IPS-NIHi7 (cell line): ENCODE measurements at regions not wholly inside any gene's neighbourhood (a gene's known extent, or its start where the extent isn't known, plus 50 kb on each side); places are given as distances from the start of the nearest gene placed in this dataset.

ENCODE experiments used
- DNase-seq: peaks from one replicate; pipeline ENCODE4 v3.0.0; 2012; ENCODE audit warnings: mixed read lengths; ENCODE audit errors: extremely low spot score

DNA sequence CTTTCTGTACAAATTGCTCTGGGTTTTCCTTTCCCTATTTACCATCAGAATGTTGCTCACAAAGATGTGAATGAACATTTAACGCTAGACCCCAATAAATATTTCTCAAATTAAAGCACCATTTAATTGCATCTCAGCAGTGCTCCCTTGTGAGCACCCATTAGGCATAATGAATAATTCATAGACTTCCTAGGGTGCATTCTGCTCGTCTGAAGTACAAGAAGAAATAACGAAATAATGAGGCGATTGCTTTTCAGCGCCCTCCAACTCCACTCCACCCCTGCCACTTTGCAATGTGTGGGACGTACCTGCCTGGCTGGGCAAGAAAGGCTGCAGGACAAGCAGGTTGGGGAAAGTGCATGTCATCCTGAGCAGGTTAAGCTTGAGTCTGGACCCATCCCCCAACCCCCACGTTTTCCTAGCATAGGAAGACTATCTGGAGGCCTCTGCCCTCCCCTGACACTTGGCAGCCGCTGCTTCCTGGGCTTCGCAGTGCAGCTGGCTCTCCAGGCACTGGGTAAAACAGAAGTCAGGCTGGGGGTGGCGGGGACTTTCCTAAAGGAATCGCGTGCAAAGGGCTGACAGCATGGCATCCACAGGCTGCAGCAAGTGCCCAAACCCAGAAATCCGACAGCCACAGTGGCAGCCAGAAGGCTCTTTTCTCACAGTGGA lies 253.7 kb downstream of the DUSP6 start:
- DNase-seq = peak; percentile 73

DNA sequence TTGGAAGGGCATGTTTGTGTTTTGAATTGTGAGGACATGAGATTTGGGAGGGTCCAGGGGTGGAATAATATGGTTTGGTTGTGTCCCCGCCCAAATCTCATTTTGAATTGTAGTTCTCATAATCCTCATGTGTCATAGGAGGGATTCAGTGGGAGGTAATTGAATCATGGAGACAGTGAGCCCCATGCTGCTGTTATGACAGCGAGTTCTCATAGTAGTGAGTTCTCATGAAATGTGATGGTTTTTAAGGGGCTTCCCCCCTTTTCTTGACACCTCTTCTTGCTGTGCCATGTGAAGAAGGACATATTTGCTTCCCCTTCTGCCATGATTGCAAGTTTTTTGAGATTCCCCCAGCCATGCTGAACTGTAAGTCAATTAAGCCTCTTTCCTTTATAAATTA lies 260.0 kb downstream of the DUSP6 start:
- DNase-seq = no peak

DNA sequence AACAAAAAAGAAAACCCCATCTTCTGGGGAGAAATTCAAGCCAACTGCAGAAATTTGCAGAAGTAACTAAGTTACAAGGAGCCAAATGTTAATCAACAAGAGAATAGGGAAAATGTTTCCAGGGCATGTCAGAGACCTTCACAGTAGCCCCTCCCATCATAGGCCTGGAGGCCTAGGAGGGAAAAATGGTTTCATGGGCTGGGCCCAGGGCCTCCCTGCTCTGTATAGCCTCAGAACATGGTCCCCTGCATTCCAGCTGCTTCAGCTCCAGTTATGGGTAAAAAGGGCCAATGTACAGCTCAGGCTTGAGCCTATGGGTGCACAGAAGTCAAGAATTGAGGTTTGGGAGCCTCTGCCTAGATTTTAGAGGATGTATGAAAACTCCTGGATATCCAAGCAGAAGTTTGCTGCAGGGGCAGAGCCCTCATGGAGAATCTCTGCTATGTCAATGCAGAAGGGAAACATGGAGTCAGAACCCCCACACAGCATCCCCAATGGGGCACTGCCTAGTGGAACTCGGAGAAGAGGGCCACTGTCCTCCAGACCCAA lies 260.9 kb downstream of the DUSP6 start:
- no peak for DNase-seq

DNA sequence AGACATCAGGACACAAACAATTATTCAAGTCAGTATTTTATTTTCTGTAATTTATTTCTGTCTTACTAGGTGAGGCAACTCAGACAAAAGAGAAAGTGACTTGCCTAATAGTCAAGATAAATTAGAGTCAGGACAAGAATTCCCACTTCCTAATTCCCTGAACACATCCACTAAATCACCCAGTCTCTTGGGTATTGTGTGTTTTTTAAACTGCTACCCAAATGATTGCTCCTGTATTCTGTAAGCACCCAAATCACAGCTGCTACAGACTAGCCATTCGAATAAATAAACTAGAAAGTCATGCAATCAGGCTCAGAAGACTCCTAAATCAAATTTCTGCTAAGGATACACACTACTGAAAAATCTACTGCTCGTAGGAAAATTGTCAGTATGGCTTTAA lies 263.0 kb downstream of the DUSP6 start:
- DNase-seq = no peak

DNA sequence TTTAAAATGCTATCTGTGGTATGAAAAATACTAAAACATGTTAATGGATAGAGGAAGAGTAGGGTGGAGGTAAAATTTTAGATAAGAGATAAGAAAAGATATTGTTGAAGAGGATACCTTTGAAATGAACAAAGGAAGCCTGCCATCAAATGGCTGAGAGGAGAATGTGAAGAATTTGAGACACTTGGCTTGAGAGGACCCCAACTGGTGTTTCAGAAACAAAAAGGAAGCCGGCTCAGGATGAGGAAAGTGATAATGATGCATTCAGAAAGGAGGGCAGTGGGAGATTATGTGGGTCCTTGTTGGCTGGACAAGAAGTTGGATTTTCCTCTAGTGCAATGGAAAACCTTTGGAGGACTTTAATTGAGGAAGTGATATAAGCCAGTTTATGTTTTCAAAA lies 264.4 kb downstream of the DUSP6 start:
- peak; percentile 43 for DNase-seq

DNA sequence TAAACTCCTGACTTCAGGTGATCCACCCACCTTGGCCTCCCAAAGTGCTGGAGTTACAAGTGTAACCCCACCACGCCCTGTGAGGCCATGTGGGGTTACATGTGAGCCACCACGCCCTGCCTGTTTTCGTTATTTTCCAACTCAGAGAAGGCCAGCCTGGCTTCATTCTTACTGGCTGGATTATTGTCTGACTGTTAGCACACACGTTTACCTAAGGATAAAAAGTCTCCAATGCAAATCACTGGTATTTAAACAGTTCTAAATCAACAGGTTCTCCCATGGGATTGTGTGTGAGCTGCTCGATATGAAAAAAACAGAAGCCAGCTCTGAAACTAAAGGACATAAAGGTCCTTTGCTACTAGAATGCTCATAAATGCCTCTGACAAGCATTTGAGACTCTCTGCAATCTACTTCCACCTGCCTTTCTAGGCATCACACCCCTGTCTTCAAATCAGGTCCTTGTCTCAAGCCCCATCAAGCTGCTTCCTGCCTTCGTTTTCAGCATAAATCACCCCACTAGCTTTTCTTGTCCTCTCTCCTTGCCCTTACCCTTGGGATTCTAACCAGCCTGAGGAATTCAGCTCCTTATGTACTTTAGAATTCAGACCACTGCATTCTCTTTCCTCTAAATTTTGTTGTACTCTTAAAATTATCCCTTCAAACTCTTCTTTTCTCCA lies 265.0 kb downstream of the DUSP6 start:
- DNase-seq = peak; percentile 26

DNA sequence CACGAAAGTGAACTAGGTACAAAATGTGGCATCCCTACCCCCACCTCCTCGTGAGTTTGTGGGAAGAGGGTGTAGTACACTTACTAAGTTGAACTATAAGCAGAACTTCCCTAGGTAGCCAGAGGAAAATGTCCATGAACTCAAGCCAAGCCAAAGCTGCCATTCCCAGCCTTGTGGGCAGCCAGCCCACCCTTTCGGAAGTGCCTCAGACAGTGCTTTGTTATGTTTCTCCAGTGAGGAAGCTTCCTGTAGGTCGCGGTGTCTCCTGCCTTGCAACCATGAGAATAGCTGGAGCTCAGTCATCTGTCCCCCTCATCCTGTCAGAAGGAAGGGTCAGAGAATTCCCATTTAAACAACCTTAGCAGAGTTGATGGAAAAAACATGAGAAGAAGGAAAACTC lies 266.9 kb downstream of the DUSP6 start:
- DNase-seq = no peak

DNA sequence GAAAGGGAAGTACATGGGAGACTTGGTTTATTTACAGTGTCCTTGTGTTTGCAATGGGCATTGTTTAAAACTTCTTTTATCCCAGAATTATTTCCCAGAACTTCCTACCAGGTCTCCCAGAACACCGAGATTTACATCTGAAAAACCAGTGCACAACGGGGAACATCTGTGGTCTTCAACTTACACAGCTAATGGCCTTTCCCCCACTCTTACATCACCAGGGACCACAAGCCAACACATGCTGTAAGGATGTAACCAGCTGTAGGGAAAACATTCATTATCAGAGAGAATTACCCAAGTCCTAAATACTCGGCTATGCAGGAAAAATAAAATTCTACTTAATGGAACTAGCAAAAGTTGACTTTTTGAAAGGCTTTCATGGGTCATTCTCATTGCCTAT lies 267.6 kb downstream of the DUSP6 start:
- DNase-seq = no peak

DNA sequence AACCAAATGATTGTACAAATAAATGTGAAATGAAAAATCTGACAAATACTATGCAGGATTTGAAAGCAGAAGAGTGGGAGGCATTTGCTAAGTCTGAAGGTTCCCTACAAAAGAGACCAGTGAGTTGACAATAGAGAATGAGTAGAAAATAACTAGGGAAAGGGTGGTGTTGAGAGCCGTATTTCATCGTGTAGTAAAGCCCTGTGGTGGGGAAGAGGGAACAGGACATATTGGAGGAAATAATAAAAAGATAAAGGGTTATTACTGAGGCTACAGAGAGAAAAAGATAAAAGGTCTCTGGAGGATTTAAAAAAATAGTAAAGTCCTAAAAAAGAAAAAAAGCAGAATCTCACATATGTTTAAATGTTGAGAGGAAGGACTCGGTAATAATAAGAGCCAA lies 268.8 kb downstream of the DUSP6 start:
- DNase-seq = no peak

DNA sequence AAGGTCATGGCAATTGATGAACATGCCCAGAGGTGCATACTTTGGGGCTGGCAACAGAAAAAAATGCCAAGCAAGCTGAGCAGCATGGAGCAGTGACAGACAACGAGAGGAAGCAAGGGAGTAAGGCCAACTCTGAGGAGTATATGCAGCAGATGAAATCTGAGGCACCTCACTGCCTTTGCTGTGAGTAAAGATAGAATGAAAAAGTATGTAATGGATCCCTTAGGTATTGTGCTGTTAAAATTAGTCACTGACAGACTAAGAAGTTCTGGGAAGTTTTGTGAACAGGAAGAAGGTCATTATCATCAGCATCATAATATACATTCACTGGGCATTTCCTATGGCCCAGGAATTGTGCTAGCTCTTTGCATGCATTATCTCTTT lies 269.9 kb downstream of the DUSP6 start:
- no peak for DNase-seq

DNA sequence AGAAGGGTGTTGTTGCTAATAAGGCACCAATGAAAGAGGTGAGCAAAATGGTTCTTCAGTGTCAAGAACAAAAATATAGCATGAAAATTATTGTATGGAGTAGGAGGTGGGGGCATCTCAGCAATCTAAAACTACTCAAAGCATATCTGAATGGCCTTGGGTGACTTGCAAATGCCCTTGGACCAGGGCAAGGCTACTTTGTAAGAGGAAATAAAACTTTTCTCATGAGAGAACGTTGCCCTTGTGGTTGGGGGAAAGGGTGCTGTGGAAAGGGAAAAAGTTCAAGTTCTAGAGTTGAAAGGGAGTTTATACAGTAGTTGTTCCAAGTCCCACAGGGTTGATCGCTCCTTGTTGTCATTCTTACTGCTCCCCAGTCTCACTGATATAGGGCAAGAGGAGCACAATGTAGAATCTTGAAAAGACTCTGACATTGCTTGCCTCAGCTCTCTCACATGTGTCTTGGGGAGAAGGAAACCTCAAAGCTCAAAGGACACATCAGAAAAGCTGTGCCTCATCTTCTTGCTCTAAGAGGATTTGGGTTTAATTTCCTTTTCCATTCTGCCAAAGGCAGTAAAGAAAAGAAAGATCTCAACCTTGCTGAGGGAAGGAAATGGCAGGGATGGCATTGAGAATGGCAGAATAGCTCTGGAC lies 270.5 kb downstream of the DUSP6 start:
- DNase-seq = no peak

DNA sequence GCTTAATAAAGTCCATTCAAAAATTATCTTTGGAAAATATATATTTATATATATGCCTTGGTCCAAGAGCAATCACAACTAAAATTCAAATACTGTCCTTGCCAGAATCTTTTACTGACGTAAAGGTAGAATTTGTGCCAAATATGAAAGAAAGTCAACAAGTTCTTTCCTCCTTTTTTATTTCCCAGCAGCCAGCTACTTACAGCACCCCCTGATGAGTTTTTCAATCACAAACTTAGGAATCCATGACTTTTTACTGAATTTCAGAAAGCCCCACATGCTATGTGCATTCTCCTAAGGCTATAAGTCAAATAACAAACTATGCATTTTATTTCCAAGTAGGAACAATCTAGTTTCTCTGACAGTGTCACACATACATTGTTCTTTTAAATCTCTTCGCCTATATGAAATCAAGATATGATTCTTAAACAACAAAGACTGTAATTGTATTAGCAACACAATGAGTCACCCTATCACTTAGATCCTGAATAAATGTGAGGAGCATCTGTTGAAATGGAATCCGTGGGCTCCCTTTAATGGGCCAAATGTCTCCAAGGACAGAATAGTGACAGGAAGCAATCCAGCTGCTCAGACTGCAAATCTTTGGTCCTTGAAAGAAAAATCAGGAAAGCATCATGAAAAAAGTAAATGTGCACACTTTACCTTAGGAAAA lies 271.4 kb downstream of the DUSP6 start:
- no peak for DNase-seq

DNA sequence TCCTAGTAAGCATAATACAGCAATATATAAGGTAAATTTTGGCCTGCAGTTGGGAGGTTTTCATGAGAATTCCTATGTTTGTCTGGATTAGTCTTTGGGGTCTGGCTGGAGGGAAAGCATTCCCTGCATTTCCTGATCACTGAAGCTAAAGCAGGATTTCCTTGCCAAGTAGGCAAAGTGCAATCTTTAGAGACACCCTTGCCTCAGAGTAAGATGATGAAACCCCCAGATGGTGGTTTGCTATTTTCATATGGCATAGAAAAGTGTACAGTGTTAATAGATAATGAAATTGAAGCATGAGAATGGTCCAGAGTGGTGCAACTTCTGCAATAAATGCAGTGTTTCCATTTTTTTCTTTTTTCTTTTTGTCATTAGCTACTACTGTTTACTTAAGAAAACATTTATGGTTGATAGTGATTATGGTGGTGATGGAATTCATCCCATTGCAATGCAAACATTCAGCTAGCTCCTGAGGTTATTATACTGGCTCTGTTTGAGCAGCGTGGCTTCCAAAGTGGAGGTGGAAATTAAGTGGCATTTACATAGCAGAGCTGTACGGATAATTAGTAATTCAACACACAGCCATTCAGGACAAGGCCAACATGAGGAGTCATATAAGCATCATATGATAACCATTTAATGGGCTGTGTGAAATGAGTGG lies 276.3 kb downstream of the DUSP6 start:
- no peak for DNase-seq

DNA sequence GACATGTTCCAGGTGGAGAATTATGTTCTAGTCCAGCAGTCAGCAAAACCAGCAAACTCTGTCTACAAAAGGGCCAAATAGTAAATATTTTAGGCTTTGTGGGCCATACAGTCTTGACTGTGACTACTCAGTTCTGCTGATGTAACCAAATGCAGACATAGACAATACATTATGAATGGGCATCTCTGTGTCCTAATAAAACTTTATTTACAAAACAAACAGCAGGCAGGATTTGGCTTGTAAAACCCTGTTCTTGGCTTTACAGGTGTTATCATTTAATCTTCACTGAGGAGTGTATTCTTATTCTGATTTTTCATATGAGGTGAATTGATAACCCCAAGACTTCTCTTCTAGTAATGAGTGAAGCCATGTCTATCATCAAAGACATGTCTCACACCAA lies 278.6 kb downstream of the DUSP6 start:
- DNase-seq = no peak

DNA sequence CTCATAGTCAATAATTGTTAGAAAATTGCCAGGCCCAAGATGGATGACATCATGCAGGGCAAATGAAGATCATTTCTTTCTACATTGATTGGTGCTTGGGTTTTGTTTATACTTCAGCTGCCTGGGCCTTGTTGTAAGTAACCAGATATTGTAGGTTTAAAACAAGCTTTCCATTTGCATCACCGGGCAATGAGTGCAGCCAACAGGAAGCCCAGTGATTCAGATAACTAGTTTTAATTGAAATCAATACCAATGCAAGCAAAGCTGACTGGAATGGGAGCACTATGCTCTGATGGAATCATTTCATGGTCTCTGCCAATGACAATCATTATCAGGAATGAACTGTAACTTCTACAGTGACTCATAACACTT lies 279.3 kb downstream of the DUSP6 start:
- DNase-seq = no peak

DNA sequence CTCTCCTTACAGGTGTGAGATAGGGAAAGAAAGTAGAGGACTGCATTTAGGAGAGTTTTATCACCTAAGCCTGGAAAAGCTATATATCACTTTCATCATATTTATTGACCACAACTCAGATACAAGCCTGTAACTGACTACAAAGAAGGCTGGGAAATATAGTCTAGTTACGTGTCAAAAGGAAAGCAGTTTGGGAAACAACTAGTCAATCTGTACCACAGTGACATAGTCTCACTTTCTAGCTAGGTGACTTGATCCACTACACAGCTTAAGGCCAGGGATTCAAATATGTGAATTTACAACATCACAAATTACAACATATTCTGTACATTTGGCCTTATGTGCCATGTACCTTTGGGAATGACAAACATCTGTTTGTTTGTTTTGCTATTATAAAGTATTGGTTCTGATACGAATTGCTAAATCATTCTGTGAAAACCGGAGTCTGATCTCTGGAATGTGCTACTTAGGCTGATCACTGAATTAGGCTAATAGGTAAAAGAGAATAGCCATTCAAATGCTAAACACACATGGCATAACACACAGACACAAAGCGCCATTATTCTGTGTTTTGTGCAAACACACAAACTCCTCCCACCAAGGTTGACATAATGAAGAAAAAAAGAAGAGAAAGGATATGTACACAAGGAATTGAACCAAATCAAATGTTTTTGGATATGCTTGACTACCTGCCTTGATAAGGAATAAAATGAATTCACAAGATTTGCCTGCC lies 279.8 kb downstream of the DUSP6 start:
- DNase-seq = no peak

DNA sequence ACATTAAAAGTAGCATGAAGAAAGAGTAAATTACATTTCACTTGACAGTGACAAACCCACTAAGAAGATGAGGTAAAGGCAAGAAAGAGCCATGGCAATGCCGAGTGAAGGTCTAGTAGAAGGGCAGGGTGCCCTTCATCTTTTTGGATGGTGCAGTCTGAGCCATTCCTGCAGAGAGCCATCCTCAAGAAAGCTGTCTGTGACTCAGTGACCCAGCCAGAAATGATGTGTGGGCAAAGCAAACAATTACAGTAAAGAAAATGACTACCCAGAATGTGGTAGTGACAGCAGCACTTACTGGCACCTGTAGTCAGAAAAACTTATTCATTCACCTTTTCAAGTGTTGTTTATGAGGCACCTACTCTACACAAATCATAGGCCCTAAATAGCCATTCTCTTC lies 281.7 kb downstream of the DUSP6 start:
- no peak for DNase-seq

DNA sequence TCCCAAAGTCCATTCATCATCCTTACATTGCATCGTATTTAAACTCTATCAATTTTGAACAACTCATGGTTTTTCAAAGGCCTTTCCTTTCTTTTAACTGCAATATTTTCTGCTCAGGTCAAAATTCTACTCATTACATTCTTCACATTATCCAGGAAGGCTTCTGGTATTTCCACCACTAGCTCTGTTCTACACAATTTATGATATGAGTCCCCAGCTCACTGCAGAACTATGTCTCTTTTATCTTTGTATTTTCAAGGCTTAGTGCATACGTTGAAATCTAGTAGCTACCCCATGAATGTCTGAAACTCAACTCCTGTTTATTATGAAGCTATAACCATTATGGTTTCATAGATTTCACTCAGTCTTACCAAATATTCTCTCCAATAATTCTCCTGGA lies 282.9 kb downstream of the DUSP6 start:
- DNase-seq = no peak

DNA sequence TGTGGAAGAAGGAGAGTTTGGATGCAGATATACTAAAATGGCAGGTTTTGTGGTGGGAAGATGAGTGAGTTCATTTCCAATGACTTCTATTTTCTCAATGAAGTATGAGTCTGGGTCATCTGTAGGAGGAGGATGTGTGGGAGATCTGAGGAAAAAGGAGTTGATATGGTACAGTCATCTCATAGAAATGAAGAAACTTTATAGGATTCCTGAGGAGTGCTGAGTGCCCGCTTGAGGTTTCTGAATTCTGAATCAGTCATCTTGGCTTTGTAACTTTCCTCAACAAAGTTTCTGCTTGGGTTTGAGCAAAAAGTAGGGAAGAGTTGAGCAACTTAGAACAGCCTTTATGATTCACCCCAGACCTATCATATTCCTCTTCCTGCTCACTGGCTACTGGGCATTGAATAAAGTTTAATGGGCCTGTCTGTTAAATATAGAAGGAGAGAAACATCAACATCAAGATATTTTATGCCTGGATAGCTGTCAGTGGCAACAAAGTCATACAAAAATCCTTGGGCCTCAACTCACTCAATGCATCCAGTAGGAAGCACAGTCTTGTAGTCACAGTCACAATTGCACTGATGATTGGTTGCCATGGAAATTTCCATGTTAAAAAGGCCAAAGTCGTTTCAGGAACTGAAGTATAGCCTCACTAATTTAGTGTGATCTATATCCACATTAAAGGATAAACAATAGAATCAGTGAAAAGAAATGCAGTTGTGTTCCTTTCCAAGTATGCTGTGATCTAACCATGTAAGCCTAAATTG lies 284.7 kb downstream of the DUSP6 start:
- DNase-seq = no peak

DNA sequence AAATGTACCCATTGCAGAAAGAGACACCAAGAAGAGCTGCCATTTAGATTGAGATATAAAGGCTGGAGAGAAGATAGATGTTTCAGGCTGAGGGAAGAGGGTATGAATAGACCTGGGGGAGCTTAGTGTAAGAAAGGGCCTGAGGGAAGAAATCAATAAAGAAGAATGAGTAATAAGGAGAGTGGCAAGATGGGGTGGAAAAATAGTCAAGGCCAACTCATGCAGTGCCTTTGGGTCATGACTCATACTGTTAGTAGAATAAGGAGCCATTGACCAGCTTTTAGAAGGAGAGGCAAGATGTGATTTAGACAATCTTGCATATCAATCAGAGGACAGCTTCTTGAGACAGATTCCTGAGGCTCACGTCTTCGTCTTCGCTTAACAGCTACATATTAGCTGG lies 287.5 kb downstream of the DUSP6 start:
- no peak for DNase-seq

DNA sequence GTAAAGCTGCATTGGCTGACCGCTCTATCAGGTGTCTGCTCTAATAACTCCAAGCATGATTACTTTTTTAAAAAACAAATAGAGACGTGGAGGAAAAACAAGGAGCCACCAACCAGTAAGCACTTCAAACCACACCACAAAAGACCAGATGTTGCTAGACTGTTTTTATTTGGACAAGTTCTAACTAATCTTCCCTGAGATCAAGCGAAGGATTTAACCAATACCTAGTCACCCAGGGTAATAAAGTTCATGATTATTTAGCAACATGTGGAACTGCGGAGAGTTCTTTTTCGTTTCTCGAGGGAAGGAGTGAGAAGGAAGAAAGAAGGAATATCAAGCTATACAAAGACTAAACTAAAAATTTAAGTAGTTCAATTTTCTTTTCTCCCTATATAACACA lies 288.1 kb downstream of the DUSP6 start:
- no peak for DNase-seq
